ENCODE measurements at regions not wholly inside any gene's neighbourhood (a gene's known extent, or its start where the extent isn't known, plus 50 kb on each side); places are given as distances from the start of the nearest gene placed in this dataset.

DNA sequence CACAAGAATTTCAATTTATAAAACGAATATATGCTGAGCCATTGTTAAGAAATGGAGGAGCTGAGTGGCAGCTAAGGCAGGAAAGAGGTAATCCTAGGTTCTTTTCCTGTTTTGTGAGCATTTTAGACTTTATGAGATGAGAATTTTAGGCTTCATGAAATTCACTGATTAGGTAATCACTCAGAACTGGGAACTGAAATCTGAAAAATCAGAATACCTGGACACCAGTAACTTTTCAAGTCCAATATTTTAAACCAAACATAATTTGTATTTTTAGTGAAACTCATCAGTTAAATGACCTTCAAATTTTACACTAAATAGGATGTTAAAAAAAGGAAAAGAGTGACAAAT, 389.9 kb downstream of the HTR1B start:
- no peak for TF ChIP-seq SPI1 (IDR thresholded peaks at IDR 0.05; ENCODE audit: borderline replicate concordance, low read depth)
- TF ChIP-seq REST (IDR thresholded peaks at IDR 0.05; ENCODE audit: insufficient replicate concordance, low read depth): no peak
- no peak for TF ChIP-seq POLR2AphosphoS5 (IDR thresholded peaks at IDR 0.05; ENCODE audit: low read depth)
- TF ChIP-seq, protein P1, sequence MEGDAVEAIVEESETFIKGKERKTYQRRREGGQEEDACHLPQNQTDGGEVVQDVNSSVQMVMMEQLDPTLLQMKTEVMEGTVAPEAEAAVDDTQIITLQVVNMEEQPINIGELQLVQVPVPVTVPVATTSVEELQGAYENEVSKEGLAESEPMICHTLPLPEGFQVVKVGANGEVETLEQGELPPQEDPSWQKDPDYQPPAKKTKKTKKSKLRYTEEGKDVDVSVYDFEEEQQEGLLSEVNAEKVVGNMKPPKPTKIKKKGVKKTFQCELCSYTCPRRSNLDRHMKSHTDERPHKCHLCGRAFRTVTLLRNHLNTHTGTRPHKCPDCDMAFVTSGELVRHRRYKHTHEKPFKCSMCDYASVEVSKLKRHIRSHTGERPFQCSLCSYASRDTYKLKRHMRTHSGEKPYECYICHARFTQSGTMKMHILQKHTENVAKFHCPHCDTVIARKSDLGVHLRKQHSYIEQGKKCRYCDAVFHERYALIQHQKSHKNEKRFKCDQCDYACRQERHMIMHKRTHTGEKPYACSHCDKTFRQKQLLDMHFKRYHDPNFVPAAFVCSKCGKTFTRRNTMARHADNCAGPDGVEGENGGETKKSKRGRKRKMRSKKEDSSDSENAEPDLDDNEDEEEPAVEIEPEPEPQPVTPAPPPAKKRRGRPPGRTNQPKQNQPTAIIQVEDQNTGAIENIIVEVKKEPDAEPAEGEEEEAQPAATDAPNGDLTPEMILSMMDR (IDR thresholded peaks at IDR 0.05; ENCODE audit: insufficient read depth, low read length): no peak
- no peak for TF ChIP-seq GABPA (IDR thresholded peaks at IDR 0.05; ENCODE audit: low read depth)
- H3K4me3 ChIP-seq (replicated peaks; ENCODE audit: insufficient read depth, low read length): no peak overlapping the region
- no peak for DNase-seq (ENCODE audit: low read depth in 1 of 2, low spot score in 1 of 2)
- H3K27ac ChIP-seq (replicated peaks): no peak overlapping the region
- no peaks in the 10 kb centered on the region for H3K27me3 ChIP-seq (ENCODE audit: insufficient read depth, poor library complexity, severe bottlenecking)

GRCh38 chr6:77072694-77073409, 390.4 kb downstream of the HTR1B start:
- Histone ChIP-seq H3K27me3 (ENCODE audit: insufficient read depth, poor library complexity, severe bottlenecking) (no peaks in the 10 kb centered on the region), H3K4me3 (replicated peaks; ENCODE audit: insufficient read depth, low read length) (no peak overlapping the region), H3K27ac (replicated peaks) (no peak overlapping the region)
- TF ChIP-seq GABPA (IDR thresholded peaks at IDR 0.05; ENCODE audit: low read depth) (no peak), POLR2AphosphoS5 (IDR thresholded peaks at IDR 0.05; ENCODE audit: low read depth) (no peak), SPI1 (IDR thresholded peaks at IDR 0.05; ENCODE audit: borderline replicate concordance, low read depth) (no peak), REST (IDR thresholded peaks at IDR 0.05; ENCODE audit: insufficient replicate concordance, low read depth) (no peak)
- TF ChIP-seq, protein P1 (IDR thresholded peaks at IDR 0.05; ENCODE audit: insufficient read depth, low read length): no peak
- DNase-seq (ENCODE audit: low read depth in 1 of 2, low spot score in 1 of 2): no peak

DNA sequence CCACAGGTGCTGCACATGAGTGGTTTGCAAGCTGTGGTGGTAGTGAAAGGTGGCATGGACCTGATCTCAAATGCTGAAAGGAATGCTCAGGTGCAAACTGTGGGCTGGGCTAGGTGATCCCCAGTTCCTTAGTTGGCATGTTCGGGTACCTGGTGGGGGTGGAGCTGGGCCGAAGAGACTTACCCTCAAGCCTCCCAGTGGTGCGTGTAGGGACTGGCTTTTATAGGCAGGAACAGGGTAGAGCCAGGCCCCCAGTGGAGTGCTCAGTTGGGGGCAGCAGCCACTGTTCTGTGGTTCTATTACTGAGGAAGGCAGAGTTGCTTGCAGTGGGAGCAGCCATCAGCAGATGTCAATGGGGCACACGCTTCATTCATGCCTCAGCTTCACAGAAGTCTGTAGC, 399.8 kb downstream of the HTR1B start:
- TF ChIP-seq GABPA (IDR thresholded peaks at IDR 0.05; ENCODE audit: low read depth) (no peak), SPI1 (IDR thresholded peaks at IDR 0.05; ENCODE audit: borderline replicate concordance, low read depth) (no peak), REST (IDR thresholded peaks at IDR 0.05; ENCODE audit: insufficient replicate concordance, low read depth) (no peak), POLR2AphosphoS5 (IDR thresholded peaks at IDR 0.05; ENCODE audit: low read depth) (no peak)
- TF ChIP-seq, protein P1 (IDR thresholded peaks at IDR 0.05; ENCODE audit: insufficient read depth, low read length): no peak
- Histone ChIP-seq H3K27ac (replicated peaks) (no peak overlapping the region), H3K4me3 (replicated peaks; ENCODE audit: insufficient read depth, low read length) (no peak overlapping the region), H3K27me3 (ENCODE audit: insufficient read depth, poor library complexity, severe bottlenecking) (no peaks in the 10 kb centered on the region)
- DNase-seq (ENCODE audit: low read depth in 1 of 2, low spot score in 1 of 2): no peak

Measured in HL-60 (cell line).